ENCODE measurements at regions not wholly inside any gene's neighbourhood (a gene's known extent, or its start where the extent isn't known, plus 50 kb on each side); places are given as distances from the start of the nearest gene placed in this dataset.
A peak's percentile ranks its signal among the peaks of the same experiment; 100 is the strongest.

- Mint-ChIP-seq H3K4me3 (no peak overlapping the region), H3K27me3 (ENCODE audit: low read depth) (peaks cover 47% of the 10 kb centered on the region), H3K9me3 (peaks cover 4% of the 10 kb centered on the region), H3K27ac (no peak overlapping the region), H3K36me3 (no peaks in the 10 kb centered on the region), H3K4me1 (peaks cover 44% of the 10 kb centered on the region)
- no peak for DNase-seq (ENCODE audit: low spot score in 2 of 2, unreplicated experiment in 2 of 2)
- TF ChIP-seq CTCF (IDR thresholded peaks at IDR 0.05; ENCODE audit: unreplicated experiment) = no peak
These were observed 166.7 kb downstream of the LTN1 start for GRCh38 chr21:28826021-28826420.

- peaks cover 46% of the 10 kb centered on the region for H3K4me1 Mint-ChIP-seq
- H3K36me3 Mint-ChIP-seq = no peaks in the 10 kb centered on the region
- H3K27me3 Mint-ChIP-seq (ENCODE audit: low read depth) = peaks cover 62% of the 10 kb centered on the region
- H3K27ac Mint-ChIP-seq = no peak overlapping the region
- H3K4me3 Mint-ChIP-seq = no peak overlapping the region
- no peak for DNase-seq (ENCODE audit: low spot score in 2 of 2, unreplicated experiment in 2 of 2)
- no peaks in the 10 kb centered on the region for H3K9me3 Mint-ChIP-seq
- TF ChIP-seq CTCF (IDR thresholded peaks at IDR 0.05; ENCODE audit: unreplicated experiment) = no peak
These were observed 169.2 kb downstream of the LTN1 start for GRCh38 chr21:28823429-28823828.

DNA sequence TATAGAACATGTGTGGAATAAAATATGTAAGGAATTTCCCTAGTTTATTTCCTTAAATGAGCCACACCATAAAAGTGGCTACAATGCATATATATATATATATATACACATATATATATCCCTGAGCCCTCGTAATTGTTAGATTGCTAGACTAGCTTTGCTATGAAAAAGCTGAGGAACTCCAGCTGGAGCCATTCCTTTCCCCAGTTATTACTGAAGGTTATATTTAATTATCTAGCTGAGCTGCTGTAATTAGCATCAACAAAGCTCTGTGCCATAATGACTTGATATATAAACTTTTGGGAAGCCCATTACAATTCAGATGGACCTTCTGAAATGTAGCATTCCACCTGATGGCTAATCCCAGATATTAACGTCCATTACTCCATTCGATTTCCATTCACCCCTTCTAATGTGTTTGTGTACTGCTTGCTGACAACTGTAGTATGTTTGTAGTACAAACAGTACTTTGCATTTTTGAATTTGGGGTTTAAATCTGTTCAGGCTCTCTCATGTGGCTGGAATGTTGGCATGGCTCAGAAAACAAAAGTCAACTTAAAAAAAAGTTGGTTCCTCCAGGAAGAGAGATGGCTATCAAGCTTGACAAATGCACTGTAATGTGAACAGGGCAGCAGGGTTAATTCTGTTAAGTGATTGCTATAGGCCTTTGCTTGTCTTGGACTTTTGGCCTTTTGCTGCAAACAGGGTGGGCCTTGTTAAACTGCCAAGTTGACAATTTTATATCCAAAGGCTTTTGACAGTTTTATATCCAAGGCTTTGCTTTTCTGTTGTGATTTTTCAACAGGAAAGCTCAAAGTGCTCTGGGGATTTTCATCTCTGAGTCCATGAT, 170.0 kb downstream of the LTN1 start:
- H3K9me3 Mint-ChIP-seq = peaks cover 3% of the 10 kb centered on the region
- H3K4me1 Mint-ChIP-seq = peaks cover 45% of the 10 kb centered on the region

DNA sequence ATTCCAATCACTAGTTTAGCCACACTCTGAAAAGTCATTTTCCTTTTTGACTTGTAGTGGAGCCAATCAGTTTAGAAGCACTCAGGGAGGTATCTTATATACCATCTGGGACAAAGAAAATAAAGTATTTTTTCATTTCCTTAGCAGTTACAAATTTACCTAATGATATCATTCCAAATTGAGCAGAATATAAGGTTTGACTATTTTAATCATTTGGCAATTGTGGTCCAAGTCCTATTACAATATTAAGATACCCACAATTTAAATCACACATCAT, 170.6 kb downstream of the LTN1 start:
- no peak for DNase-seq (ENCODE audit: low spot score in 2 of 2, unreplicated experiment in 2 of 2)
- Mint-ChIP-seq H3K27ac (no peak overlapping the region), H3K9me3 (peaks cover 10% of the 10 kb centered on the region), H3K4me1 (peaks cover 45% of the 10 kb centered on the region), H3K27me3 (ENCODE audit: low read depth) (peaks cover 60% of the 10 kb centered on the region), H3K4me3 (no peak overlapping the region), H3K36me3 (no peaks in the 10 kb centered on the region)
- no peak for TF ChIP-seq CTCF (IDR thresholded peaks at IDR 0.05; ENCODE audit: unreplicated experiment)

More for the DNA sequence above, 170.0 kb downstream of the LTN1 start:
- Mint-ChIP-seq H3K27me3 (ENCODE audit: low read depth) (peaks cover 63% of the 10 kb centered on the region), H3K36me3 (no peaks in the 10 kb centered on the region), H3K4me3 (no peak overlapping the region), H3K27ac (peak overlapping the region; percentile 6)
- DNase-seq (ENCODE audit: low spot score in 2 of 2, unreplicated experiment in 2 of 2) = no peak
- no peak for TF ChIP-seq CTCF (IDR thresholded peaks at IDR 0.05; ENCODE audit: unreplicated experiment)

DNA sequence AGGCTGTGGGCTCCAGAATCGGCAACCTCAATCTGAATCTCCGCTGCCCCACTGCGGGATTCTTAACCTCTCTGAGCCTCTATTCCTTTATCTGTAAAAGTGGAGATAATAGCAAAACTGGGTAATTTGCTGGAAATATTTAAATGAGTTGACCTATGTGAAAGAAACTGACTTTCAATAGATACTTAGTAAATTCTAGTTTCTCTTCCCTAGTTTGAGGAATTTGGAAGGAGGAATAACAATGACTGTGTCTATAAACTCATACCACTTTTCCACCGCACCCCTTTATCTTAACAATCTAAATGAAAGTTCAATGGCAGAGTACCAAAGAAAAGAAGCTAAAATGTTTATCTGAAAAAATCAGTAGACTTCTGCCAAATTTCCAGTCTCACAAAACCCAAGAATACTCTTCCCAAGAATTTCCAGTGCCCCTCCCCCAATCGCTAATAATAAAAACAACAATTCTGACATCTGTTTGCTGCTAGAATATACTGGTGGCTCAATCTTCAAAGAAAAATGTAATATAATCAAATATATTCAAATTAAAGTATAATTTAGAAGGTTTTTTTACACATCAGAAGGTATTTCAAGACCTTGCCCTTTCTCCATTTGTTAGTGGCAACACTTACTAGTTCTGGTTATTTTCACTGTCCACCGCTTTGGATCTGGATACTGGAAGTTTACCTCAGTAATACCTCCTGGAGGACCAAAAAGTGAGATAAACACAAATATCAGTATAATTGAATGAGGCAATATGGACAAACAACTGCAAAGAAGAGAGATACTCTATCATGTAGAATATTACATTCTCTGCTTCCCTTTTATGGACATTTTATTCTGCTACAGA, 171.2 kb downstream of the LTN1 start:
- no peak for TF ChIP-seq CTCF (IDR thresholded peaks at IDR 0.05; ENCODE audit: unreplicated experiment)
- peaks cover 57% of the 10 kb centered on the region for H3K27me3 Mint-ChIP-seq (ENCODE audit: low read depth)
- H3K27ac Mint-ChIP-seq = no peak overlapping the region
- peaks cover 11% of the 10 kb centered on the region for H3K9me3 Mint-ChIP-seq
- H3K4me1 Mint-ChIP-seq = peaks cover 42% of the 10 kb centered on the region
- no peaks in the 10 kb centered on the region for H3K36me3 Mint-ChIP-seq
- DNase-seq (ENCODE audit: low spot score in 2 of 2, unreplicated experiment in 2 of 2) = no peak
- H3K4me3 Mint-ChIP-seq = no peak overlapping the region

All from mesothelial cell of epicardium (in vitro differentiated cells).